Hepatocyte (in vitro differentiated cells): ENCODE measurements at regions not wholly inside any gene's neighbourhood (a gene's known extent, or its start where the extent isn't known, plus 50 kb on each side); places are given as distances from the start of the nearest gene placed in this dataset.
"Not testable (repeated sequence)": the region's sequence is repeated elsewhere in the genome, so short reads cannot be mapped to it uniquely, and the experiment has no call there.

Experiments
- DNase-seq: peaks from one replicate; pipeline ENCODE4 v3.0.0-alpha.2; 2016; ENCODE audit warnings: low spot score
- H2AFZ ChIP-seq: fragments of 200-600 bp; sonication (generic); 2 replicates; pipeline ENCODE4 v1.6.0; 2016; ENCODE audit warnings: antibody characterized with exemption, mild to moderate bottlenecking
- H3K27ac ChIP-seq: fragments of 200-600 bp; sonication (generic); 2 replicates; pipeline ENCODE4 v1.5.1; 2016; ENCODE audit warnings: mild to moderate bottlenecking
- H3K27me3 ChIP-seq: fragments of 200-600 bp; sonication (generic); 2 replicates; pipeline ENCODE4 v1.6.1; 2016
- H3K36me3 ChIP-seq: fragments of 200-600 bp; sonication (generic); replicated peaks from 2 replicates; pipeline ENCODE4 v1.5.1; 2016; ENCODE audit warnings: low read depth; ENCODE audit not compliant: insufficient read depth
- H3K4me1 ChIP-seq: fragments of 200-600 bp; sonication (generic); 2 replicates; pipeline ENCODE4 v1.5.1; 2016; ENCODE audit warnings: mild to moderate bottlenecking, moderate library complexity; ENCODE audit not compliant: insufficient read depth
- H3K4me2 ChIP-seq: fragments of 200-600 bp; sonication (generic); 2 replicates; pipeline ENCODE4 v1.6.0; 2016
- H3K4me3 ChIP-seq: fragments of 200-600 bp; sonication (generic); 2 replicates; pipeline ENCODE4 v1.5.1; 2016; ENCODE audit warnings: mild to moderate bottlenecking
- H3K79me2 ChIP-seq: fragments of 200-600 bp; sonication (generic); 2 replicates; pipeline ENCODE4 v1.6.0; 2017; ENCODE audit warnings: mild to moderate bottlenecking
- H3K9me2 ChIP-seq: fragments of 200-600 bp; sonication (generic); replicated peaks from 2 replicates; pipeline ENCODE4 v1.6.0; 2017; ENCODE audit warnings: mild to moderate bottlenecking; ENCODE audit not compliant: insufficient read depth
- H3K9me3 ChIP-seq: fragments of 200-600 bp; sonication (generic); 2 replicates; pipeline ENCODE4 v1.5.1; 2016; ENCODE audit warnings: low read depth, mild to moderate bottlenecking
- H4K20me1 ChIP-seq: fragments of 200-600 bp; sonication (generic); 2 replicates; pipeline ENCODE4 v1.6.0; 2016; ENCODE audit warnings: mild to moderate bottlenecking; ENCODE audit not compliant: insufficient read depth, poor library complexity, severe bottlenecking
- WGBS: methylation state at CpG from one replicate; pipeline ENCODE4 v1.1.6; 2016; ENCODE audit warnings: low lambda C conversion rate; ENCODE audit errors: missing lambda C conversion rate; 5-methylcytosine and 5-hydroxymethylcytosine counted together

DNA sequence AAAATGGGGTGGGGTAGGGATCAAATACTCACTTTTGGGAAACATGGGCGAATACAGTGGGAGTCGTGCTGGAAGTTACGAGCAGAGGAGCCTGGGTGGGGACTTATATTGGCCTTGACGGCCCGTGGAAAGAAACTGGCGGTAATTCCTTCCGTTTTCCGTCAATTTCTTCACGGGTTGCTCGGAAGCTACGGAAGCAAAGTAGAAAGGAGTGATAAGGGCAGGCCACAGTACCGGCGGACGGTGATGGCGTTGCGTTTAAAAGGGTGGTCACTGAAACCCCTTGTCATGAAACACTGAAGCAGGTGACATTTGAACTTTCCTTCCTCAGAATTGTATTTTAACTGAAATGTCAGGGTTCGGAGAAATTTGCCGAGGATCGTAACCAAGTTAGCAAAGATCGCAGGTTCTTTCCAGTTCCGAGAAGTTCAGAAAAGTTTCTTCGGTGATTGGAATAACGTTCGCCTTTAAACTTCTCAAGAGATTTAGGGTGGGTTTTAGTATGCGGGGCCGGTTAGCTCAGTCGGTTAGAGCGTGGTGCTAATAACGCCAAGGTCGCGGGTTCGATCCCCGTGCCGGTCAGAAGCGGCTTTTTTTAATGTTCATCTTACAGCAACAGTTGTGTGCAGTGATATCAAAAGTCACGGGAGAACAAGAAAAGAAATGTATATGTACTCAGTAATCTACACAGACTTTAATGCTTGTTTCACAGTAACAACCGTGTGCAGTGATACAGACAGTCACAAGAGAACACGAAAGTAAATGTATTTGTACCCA is 482.5 kb downstream of the PRIM2 start:
- not testable (repeated sequence) for H3K36me3 ChIP-seq, H4K20me1 ChIP-seq, H3K4me1 ChIP-seq, H3K79me2 ChIP-seq, H3K27ac ChIP-seq, H3K9me3 ChIP-seq, H2AFZ ChIP-seq, H3K9me2 ChIP-seq, DNase-seq, H3K4me3 ChIP-seq, H3K27me3 ChIP-seq
- WGBS: 17% methylated on average over 37 of the region's 38 CpGs
- peak overlapping the region; percentile 56 for H3K4me2 ChIP-seq

DNA sequence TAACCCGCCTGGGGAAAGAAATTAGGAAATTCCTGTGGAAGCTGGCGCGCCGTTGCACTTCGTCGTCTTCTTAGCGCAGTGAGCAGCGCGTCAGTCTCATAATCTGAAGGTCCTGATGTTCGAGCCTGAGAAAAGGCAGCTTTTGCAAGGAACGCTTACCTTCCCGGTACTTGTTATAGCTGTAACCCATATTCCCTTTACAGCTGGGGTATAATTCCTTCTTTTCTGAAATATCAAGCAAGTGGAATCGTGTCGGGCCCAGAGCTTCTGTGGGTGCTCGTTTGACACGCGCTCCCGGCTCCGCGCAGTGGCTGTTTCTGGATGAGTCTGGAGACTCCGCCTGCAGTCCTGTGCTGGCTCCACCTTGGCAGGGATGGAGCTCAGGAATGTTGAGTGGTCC is 491.2 kb downstream of the PRIM2 start:
- H3K4me3 ChIP-seq, DNase-seq, H3K79me2 ChIP-seq, H3K9me2 ChIP-seq, H3K4me1 ChIP-seq, H3K27me3 ChIP-seq, H3K36me3 ChIP-seq, H3K4me2 ChIP-seq, H3K27ac ChIP-seq, H4K20me1 ChIP-seq, H2AFZ ChIP-seq, H3K9me3 ChIP-seq: not testable (repeated sequence)
- WGBS: 70% methylated on average over 11 of the region's 21 CpGs

DNA sequence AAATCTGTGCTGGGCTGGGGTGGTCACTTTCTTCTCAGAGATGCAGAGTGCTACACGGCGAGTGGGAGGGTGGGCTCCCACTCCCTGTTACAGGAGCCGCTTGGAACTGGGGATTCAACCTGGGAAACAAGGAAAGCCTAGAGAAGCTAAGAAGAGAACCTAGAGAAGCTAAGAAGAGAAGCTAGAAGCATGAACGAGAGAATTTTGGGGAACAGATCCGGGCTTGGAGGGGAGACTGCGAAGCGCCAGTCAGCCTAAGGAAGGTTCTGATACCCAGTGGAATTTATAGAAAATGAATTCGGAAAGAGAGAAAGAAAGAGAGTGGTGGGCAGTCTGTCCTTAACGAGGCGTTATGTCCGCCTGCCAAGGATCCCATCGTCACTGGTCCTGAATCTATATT is 492.0 kb downstream of the PRIM2 start:
- WGBS: 80% methylated on average over 8 of the region's 12 CpGs
- H3K9me3 ChIP-seq, H3K79me2 ChIP-seq, H2AFZ ChIP-seq, H4K20me1 ChIP-seq, H3K4me3 ChIP-seq, H3K36me3 ChIP-seq, H3K27me3 ChIP-seq, H3K4me1 ChIP-seq, H3K4me2 ChIP-seq, DNase-seq, H3K27ac ChIP-seq, H3K9me2 ChIP-seq: not testable (repeated sequence)

DNA sequence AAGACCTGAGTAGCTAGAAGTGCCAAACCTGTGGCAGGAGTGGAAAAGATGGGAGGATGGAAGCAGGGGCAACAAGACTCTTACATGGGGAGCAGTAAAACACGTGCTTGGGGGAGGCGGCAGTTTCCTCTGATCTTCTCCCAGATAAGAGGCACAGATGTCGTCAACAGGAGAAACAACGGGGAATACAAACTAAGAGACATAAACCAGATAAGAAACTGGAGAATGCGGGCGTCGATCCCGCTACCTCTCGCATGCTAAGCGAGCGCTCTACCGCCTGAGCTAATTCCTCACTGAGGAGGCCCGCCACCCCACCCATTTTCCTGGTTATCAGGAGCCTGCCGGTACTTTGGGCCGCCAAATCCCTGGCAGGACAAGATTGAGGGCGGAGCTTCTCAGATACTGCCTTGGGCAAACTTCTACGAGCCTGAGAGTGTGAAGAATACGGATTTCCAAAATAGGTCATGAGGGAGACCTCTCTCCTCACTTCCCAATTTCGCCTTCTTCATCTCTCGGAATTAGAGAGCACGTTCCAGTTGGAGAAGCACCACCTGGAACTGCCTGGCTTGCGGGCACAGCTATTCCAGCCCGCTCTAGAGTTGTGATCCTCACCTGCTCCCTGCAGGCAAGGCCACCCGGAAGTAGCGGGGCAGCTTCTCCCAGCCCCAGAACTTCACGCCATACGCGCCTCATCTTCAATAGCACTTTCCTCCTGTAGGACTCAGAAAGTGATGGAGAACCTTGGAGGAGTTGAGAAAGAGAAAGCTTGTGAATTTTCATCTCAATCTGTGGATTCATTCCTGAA is 496.0 kb downstream of the PRIM2 start:
- H2AFZ ChIP-seq, H3K4me2 ChIP-seq, H3K27me3 ChIP-seq, H3K9me2 ChIP-seq, H4K20me1 ChIP-seq, H3K9me3 ChIP-seq, H3K27ac ChIP-seq, DNase-seq, H3K4me3 ChIP-seq, H3K79me2 ChIP-seq, H3K4me1 ChIP-seq, H3K36me3 ChIP-seq: not testable (repeated sequence)
- WGBS: 18% methylated on average over 24 of the region's 28 CpGs

DNA sequence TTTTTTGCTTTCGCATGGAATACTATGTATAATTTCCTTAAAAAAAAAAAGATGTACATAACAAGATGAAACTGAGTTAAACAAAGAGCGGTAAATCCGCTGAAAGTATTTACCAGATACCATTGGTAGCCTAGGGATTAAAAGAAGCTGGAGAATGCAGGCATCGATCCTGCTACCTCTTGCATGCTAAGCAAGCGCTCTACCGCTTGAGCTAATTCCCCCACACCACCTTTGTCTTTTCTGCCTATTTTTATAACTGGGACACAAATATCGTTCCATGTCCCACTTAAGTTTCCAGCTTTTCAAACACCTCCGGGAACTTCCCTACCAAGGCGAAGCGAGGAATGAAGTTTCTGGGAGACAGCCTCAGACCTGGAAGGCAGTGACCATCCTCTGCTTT is 498.4 kb downstream of the PRIM2 start:
- not testable (repeated sequence) for DNase-seq, H3K36me3 ChIP-seq

DNA sequence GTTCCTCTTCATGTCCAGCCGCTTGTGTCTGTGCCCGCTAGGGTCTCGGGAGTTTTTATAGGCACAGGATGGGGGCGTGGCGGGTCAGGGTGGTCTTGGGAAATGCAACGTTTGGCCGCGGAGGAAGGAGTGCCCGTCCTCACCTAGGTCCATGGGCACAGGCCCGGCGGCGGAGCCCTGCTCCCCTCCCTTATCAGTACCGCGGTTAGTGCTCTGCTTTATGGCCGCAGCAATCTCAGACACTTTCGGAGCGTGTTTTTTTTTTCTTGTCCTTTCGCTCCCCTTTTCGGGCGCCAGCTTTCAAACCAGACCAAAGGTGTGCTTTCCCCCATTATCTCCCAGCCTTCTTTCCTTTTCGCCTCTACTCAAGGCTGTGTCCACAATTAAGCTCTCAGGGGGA is 503.9 kb downstream of the PRIM2 start:
- not testable (repeated sequence) for H3K4me1 ChIP-seq, H3K9me3 ChIP-seq, H3K4me2 ChIP-seq, H3K79me2 ChIP-seq, H3K4me3 ChIP-seq, H3K27me3 ChIP-seq, H3K9me2 ChIP-seq, H4K20me1 ChIP-seq, H3K36me3 ChIP-seq, H3K27ac ChIP-seq, DNase-seq, H2AFZ ChIP-seq
- 22% methylated on average over 9 of the region's 21 CpGs for WGBS

More for the DNA sequence above, 498.4 kb downstream of the PRIM2 start:
- H3K27me3 ChIP-seq, H4K20me1 ChIP-seq, H3K9me2 ChIP-seq, H3K4me2 ChIP-seq, H2AFZ ChIP-seq, H3K9me3 ChIP-seq, H3K79me2 ChIP-seq, H3K27ac ChIP-seq, H3K4me3 ChIP-seq, H3K4me1 ChIP-seq: not testable (repeated sequence)
- WGBS: 15% methylated on average over 8 of the region's 10 CpGs

DNA sequence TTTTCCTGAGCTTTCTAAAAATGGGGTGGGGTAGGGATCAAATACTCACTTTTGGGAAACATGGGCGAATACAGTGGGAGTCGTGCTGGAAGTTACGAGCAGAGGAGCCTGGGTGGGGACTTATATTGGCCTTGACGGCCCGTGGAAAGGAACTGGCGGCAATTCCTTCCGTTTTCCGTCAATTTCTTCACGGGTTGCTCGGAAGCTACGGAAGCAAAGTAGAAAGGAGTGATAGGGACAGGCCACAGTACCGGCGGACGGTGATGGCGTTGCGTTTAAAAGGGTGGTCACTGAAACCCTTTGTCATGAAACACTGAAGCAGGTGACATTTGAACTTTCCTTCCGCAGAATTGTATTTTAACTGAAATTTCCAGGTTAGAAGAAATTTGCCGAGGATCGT is 505.0 kb downstream of the PRIM2 start:
- H3K9me3 ChIP-seq, H2AFZ ChIP-seq, H3K4me2 ChIP-seq, H3K27me3 ChIP-seq, H3K4me1 ChIP-seq, H3K79me2 ChIP-seq, H4K20me1 ChIP-seq, H3K4me3 ChIP-seq, H3K36me3 ChIP-seq, H3K27ac ChIP-seq, H3K9me2 ChIP-seq, DNase-seq: not testable (repeated sequence)
- WGBS: 10% methylated on average over 17 of the region's 19 CpGs
